ENCODE measurements at regions not wholly inside any gene's neighbourhood (a gene's known extent, or its start where the extent isn't known, plus 50 kb on each side); places are given as distances from the start of the nearest gene placed in this dataset.

GRCh38 chr20:40441771-40442170 lies 247.3 kb downstream of the MAFB start:
- no peak for TF ChIP-seq CTCF (IDR thresholded peaks at IDR 0.05; ENCODE audit: poor library complexity)
- TF ChIP-seq EZH2phosphoT487 (IDR thresholded peaks at IDR 0.05; ENCODE audit: low read depth, severe bottlenecking, unreplicated experiment) = no peak
